Osteoblast (primary cell): ENCODE measurements at regions not wholly inside any gene's neighbourhood (a gene's known extent, or its start where the extent isn't known, plus 50 kb on each side); places are given as distances from the start of the nearest gene placed in this dataset.

Source experiments
- DNase-seq: peaks from one replicate; pipeline ENCODE4 v3.0.0; 2011; ENCODE audit warnings: low spot score, mixed read lengths; ENCODE audit not compliant: insufficient read length; ENCODE audit errors: missing footprints
- H2AFZ ChIP-seq: 2 replicates; pipeline ENCODE4 v1.6.0; 2011; ENCODE audit warnings: mild to moderate bottlenecking, low read length
- H3K27ac ChIP-seq: 2 replicates; pipeline ENCODE4 v1.5.1; 2011; ENCODE audit warnings: mild to moderate bottlenecking, low read depth, low read length, moderate library complexity
- H3K27me3 ChIP-seq: 2 replicates; pipeline ENCODE4 v1.6.0; 2012; ENCODE audit warnings: mild to moderate bottlenecking, control low read depth, inconsistent platforms, low read length, moderate library complexity; ENCODE audit not compliant: insufficient read depth
- H3K36me3 ChIP-seq: 2 replicates; pipeline ENCODE4 v1.5.1; 2011; ENCODE audit warnings: mild to moderate bottlenecking, low read length, control low read depth, moderate library complexity; ENCODE audit not compliant: insufficient read depth
- H3K4me1 ChIP-seq: 2 replicates; pipeline ENCODE4 v1.5.1; 2011; ENCODE audit warnings: mild to moderate bottlenecking, low read length, control low read depth, moderate library complexity; ENCODE audit not compliant: insufficient read depth
- H3K4me2 ChIP-seq: 2 replicates; pipeline ENCODE4 v1.6.0; 2011; ENCODE audit warnings: mild to moderate bottlenecking, low read length; ENCODE audit not compliant: insufficient read depth
- H3K4me3 ChIP-seq: fragments of 200-600 bp; sonication (generic); 3 replicates; pipeline ENCODE4 v1.5.1; 2012; ENCODE audit warnings: mild to moderate bottlenecking, low read length, inconsistent platforms; ENCODE audit not compliant: insufficient read depth
- H3K79me2 ChIP-seq: 2 replicates; pipeline ENCODE4 v1.6.0; 2012; ENCODE audit warnings: mild to moderate bottlenecking, low read length, control low read depth, inconsistent platforms; ENCODE audit not compliant: insufficient read depth
- H3K9me3 ChIP-seq: 2 replicates; pipeline ENCODE4 v1.5.1; 2011; ENCODE audit warnings: low read depth, low read length, control low read depth
- H4K20me1 ChIP-seq: 2 replicates; pipeline ENCODE4 v1.6.0; 2012; ENCODE audit warnings: mild to moderate bottlenecking, low read length, control low read depth; ENCODE audit not compliant: insufficient read depth
- CTCF ChIP-seq: IDR thresholded peaks from 2 replicates; pipeline ENCODE4 v1.5.1; 2011; ENCODE audit warnings: mild to moderate bottlenecking, low read depth, low read length, moderate library complexity; ENCODE audit errors: extremely low read depth

- no peak for DNase-seq
- TF ChIP-seq CTCF: no peak
- Histone ChIP-seq H4K20me1 (no peaks in the 10 kb centered on the region), H3K4me1 (no peaks in the 10 kb centered on the region), H3K36me3 (no peaks in the 10 kb centered on the region), H3K4me3 (no peak overlapping the region), H2AFZ (no peak overlapping the region), H3K79me2 (no peaks in the 10 kb centered on the region), H3K4me2 (no peak overlapping the region), H3K27ac (no peak overlapping the region), H3K27me3 (no peaks in the 10 kb centered on the region), H3K9me3 (no peaks in the 10 kb centered on the region)
Observed at GRCh38 chr4:165604181-165604580, 225.4 kb downstream of the CPE start.

- no peak for TF ChIP-seq CTCF
- no peak for DNase-seq
- no peaks in the 10 kb centered on the region for H4K20me1 ChIP-seq
- H3K4me3 ChIP-seq: no peak overlapping the region
- H3K79me2 ChIP-seq: no peaks in the 10 kb centered on the region
- no peaks in the 10 kb centered on the region for H3K4me1 ChIP-seq
- H2AFZ ChIP-seq: no peak overlapping the region
- no peaks in the 10 kb centered on the region for H3K36me3 ChIP-seq
- H3K4me2 ChIP-seq: no peak overlapping the region
- no peak overlapping the region for H3K27ac ChIP-seq
- no peaks in the 10 kb centered on the region for H3K27me3 ChIP-seq
- no peaks in the 10 kb centered on the region for H3K9me3 ChIP-seq
Observed at GRCh38 chr4:165605811-165606210, 227.0 kb downstream of the CPE start.

- TF ChIP-seq CTCF: no peak
- no peaks in the 10 kb centered on the region for H3K4me1 ChIP-seq
- H3K4me3 ChIP-seq: no peak overlapping the region
- H3K9me3 ChIP-seq: no peaks in the 10 kb centered on the region
- no peak overlapping the region for H2AFZ ChIP-seq
- no peak for DNase-seq
- no peaks in the 10 kb centered on the region for H3K36me3 ChIP-seq
- H3K79me2 ChIP-seq: no peaks in the 10 kb centered on the region
- no peak overlapping the region for H3K4me2 ChIP-seq
- H3K27me3 ChIP-seq: no peaks in the 10 kb centered on the region
- no peaks in the 10 kb centered on the region for H4K20me1 ChIP-seq
- H3K27ac ChIP-seq: no peak overlapping the region
Observed at GRCh38 chr4:165606465-165607205, 227.8 kb downstream of the CPE start.

- TF ChIP-seq CTCF: no peak
- Histone ChIP-seq H3K4me2 (no peak overlapping the region), H3K4me3 (no peak overlapping the region), H3K27me3 (no peaks in the 10 kb centered on the region), H2AFZ (no peak overlapping the region), H3K27ac (no peak overlapping the region), H4K20me1 (no peaks in the 10 kb centered on the region), H3K79me2 (no peaks in the 10 kb centered on the region), H3K4me1 (no peaks in the 10 kb centered on the region), H3K9me3 (no peaks in the 10 kb centered on the region), H3K36me3 (no peaks in the 10 kb centered on the region)
- DNase-seq: no peak
Observed at GRCh38 chr4:165609653-165610052, 230.8 kb downstream of the CPE start.
